Aorta (tissue), 5 donors: ENCODE measurements at regions not wholly inside any gene's neighbourhood (a gene's known extent, or its start where the extent isn't known, plus 50 kb on each side); places are given as distances from the start of the nearest gene placed in this dataset.

Experiments used
- ATAC-seq: fragments of 200-7000 bp; cut with Tn5 transposase; one replicate; pipeline ENCODE4 v1.9.1; 2022; ENCODE audit warnings: moderate library complexity; ENCODE audit not compliant: low FRiP score
- DNase-seq, 2 donors: peaks; one replicate each; pipeline ENCODE4 v3.0.0-alpha.2; 2020
- H3K27ac ChIP-seq, 2 donors: one replicate each; pipeline ENCODE4 v1.5.1; 2013; ENCODE audit warnings: low read length in 2 of 2, mild to moderate bottlenecking in 2 of 2, moderate library complexity in 2 of 2, control low read depth in 1 of 2, inconsistent platforms in 1 of 2, low read depth in 1 of 2
- H3K27me3 ChIP-seq, 2 donors: one replicate each; pipeline ENCODE4 v1.6.1; 2013; ENCODE audit warnings: control low read depth in 1 of 2, low read length in 1 of 2, mild to moderate bottlenecking in 1 of 2, moderate library complexity in 1 of 2; ENCODE audit not compliant: insufficient read depth in 2 of 2, control insufficient read depth in 1 of 2
- H3K36me3 ChIP-seq, 2 donors: one replicate each; pipeline ENCODE4 v1.6.1; 2013; ENCODE audit warnings: control low read depth in 1 of 2, low read length in 1 of 2, mild to moderate bottlenecking in 1 of 2; ENCODE audit not compliant: insufficient read depth in 2 of 2, control insufficient read depth in 1 of 2
- H3K4me1 ChIP-seq, 2 donors: one replicate each; pipeline ENCODE4 v1.6.1; 2013; ENCODE audit warnings: low read length in 2 of 2, control low read depth in 1 of 2, mild to moderate bottlenecking in 1 of 2, moderate library complexity in 1 of 2; ENCODE audit not compliant: insufficient read depth in 2 of 2, control insufficient read depth in 1 of 2
- H3K4me3 ChIP-seq, 2 donors: one replicate each; pipeline ENCODE4 v1.5.1; 2013; ENCODE audit warnings: low read length in 2 of 2, control low read depth in 1 of 2, mild to moderate bottlenecking in 1 of 2
- H3K9me3 ChIP-seq: one replicate; pipeline ENCODE4 v1.6.1; 2013; ENCODE audit warnings: mild to moderate bottlenecking, low read length; ENCODE audit not compliant: control insufficient read depth
- WGBS, 2 donors: extraction: QIAGEN DNeasy Blood & Tissue Kit; methylation state at CpG; one replicate each; pipeline ENCODE4 v1.1.7; 2013; 5-methylcytosine and 5-hydroxymethylcytosine counted together
- intact Hi-C, 2 donors: fragments of 100-400 bp; cut with DNase I; formaldehyde crosslinking; loops; one replicate each; pipeline versions ENCODE4 v1.14.2 to v1.15.0; 2022
- donor health status: healthy with polysubstance abuse.
- donor health status: Bipolar disorder and iron deficiency.
- donor health status: DM: no; HTN: no; CAD: no.
- donor health status: DM: no; HTN: no; CAD: no.
- donor health status: DM: yes; HTN: yes; CAD: no.

DNA sequence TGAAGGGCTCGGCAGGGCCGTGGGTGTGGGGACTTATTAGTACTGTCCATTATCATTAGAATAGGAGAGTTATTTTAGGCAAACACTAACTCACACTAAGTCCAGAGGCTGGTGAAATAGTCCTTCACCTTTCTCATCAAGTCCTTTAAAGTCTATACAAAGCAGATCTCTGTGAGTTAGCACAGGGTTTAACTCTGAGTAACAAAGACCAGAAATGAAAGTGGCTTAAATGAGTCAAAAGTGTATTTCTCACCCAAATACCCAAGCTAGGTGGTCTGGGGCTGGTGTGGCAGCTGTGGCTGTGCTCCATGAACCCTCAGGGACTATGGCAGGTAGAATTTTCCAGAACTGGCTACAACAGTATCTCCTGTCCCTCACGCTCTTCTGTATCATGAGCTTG, 263.2 kb downstream of the BCOR start:
- ATAC-seq (no peak), DNase-seq (peak in 1 of 2 donors; percentile 7)
- Histone ChIP-seq H3K27ac (no peak overlapping the region), H3K27me3 (no peaks in the 10 kb centered on the region), H3K4me3 (no peak overlapping the region), H3K4me1 (no peaks in the 10 kb centered on the region), H3K9me3 (no peaks in the 10 kb centered on the region), H3K36me3 (no peaks in the 10 kb centered on the region)
- WGBS, 2 donors: 86 to 96% methylated on average over 3 of the region's 3 CpGs
- intact Hi-C loops: no loop called here

DNA sequence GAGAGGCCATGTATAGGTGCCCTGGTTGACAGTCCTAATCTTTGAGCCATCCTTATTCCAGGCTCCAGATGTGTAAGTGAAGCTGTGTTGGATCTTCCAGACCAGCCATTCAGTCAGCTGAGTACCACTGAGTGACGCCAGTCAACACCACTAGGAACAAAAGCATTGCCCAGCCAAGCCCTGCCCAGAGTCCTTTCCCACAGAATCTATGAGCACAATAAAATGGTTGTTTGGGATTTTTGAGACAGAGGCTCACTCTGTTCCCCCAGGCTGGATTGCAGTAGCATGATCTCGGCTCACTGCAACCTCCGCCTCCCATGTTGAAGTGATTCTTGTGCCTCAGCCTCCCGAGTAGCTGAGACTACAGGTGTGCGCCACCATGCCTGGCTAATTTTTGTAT, 262.5 kb downstream of the BCOR start:
- Histone ChIP-seq H3K36me3 (no peaks in the 10 kb centered on the region), H3K4me1 (no peaks in the 10 kb centered on the region), H3K9me3 (no peaks in the 10 kb centered on the region), H3K4me3 (no peak overlapping the region), H3K27ac (no peak overlapping the region), H3K27me3 (no peaks in the 10 kb centered on the region)
- intact Hi-C loops: no loop called here
- DNase-seq (no peak), ATAC-seq (no peak)
- WGBS, 2 donors: 94 to 98% methylated on average over 5 of the region's 5 CpGs

GRCh38 chrX:39835776-39836175, 262.0 kb downstream of the BCOR start:
- H3K4me3 ChIP-seq: no peak overlapping the region
- no peak for ATAC-seq
- intact Hi-C loops: no loop called here
- no peaks in the 10 kb centered on the region for H3K27me3 ChIP-seq
- H3K9me3 ChIP-seq: no peaks in the 10 kb centered on the region
- 84 to 95% methylated on average over 1 of the region's 1 CpG for WGBS, 2 donors
- no peak for DNase-seq
- H3K4me1 ChIP-seq: no peaks in the 10 kb centered on the region
- H3K27ac ChIP-seq: no peak overlapping the region
- no peaks in the 10 kb centered on the region for H3K36me3 ChIP-seq

DNA sequence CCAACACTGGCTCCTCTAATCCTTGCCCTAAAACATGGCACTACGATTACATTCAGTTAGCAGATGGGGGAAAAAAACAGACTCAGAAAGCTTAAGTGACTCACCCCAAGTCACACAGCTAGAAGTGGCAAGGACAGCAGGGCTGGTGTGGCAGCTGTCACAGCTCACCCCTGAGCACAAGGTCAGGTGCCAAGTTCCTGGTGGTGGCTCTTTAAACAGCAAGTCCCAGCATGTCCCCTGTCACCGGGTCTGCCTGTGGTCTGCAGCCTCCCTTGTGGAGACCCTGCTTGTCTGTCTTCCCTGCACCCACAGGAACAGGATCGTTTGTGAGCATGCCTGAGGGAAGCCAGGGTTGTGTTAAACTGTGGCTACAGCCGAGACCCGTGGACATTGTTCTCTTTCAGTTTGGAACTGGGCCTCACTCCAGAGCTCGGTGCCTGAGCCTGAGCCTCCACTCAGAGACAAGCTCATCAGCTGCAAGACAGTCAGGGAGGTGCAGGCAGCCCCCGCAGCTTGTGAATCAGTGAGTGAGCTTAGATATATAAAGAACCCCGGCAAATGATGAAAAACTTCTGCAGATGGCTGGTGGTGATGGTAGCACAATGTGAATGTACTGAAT, 260.8 kb downstream of the BCOR start:
- H3K27ac ChIP-seq: no peak overlapping the region
- H3K4me1 ChIP-seq: no peaks in the 10 kb centered on the region
- WGBS, 2 donors: 52 to 53% methylated on average over 8 of the region's 8 CpGs
- ATAC-seq (no peak), DNase-seq (no peak)
- intact Hi-C loops: no loop called here
- no peaks in the 10 kb centered on the region for H3K27me3 ChIP-seq
- no peaks in the 10 kb centered on the region for H3K9me3 ChIP-seq
- no peaks in the 10 kb centered on the region for H3K36me3 ChIP-seq
- no peak overlapping the region for H3K4me3 ChIP-seq

DNA sequence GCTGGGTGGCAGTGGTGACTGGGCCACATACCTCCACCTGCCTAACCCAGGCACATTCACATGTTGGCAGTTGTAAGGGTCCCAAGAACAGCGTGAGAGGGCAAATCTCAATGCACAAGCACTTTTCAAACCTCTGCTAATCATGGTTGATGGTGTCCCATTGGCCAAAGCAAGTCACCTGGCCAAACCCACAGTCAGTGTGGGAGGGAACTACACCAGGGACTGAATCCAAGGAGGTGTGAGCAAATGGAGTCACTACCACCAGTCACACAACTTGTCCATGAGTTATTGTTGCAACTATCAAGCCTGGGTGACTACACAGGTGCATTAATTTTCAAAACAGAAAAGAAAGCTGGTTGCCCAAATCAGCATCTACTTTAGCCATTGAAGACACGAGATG, 260.1 kb downstream of the BCOR start:
- Histone ChIP-seq H3K27ac (no peak overlapping the region), H3K4me1 (no peaks in the 10 kb centered on the region), H3K27me3 (no peaks in the 10 kb centered on the region), H3K36me3 (no peaks in the 10 kb centered on the region), H3K4me3 (no peak overlapping the region), H3K9me3 (no peaks in the 10 kb centered on the region)
- intact Hi-C loops: no loop called here
- DNase-seq (no peak), ATAC-seq (no peak)
- 74 to 99% methylated on average over 2 of the region's 2 CpGs for WGBS, 2 donors

DNA sequence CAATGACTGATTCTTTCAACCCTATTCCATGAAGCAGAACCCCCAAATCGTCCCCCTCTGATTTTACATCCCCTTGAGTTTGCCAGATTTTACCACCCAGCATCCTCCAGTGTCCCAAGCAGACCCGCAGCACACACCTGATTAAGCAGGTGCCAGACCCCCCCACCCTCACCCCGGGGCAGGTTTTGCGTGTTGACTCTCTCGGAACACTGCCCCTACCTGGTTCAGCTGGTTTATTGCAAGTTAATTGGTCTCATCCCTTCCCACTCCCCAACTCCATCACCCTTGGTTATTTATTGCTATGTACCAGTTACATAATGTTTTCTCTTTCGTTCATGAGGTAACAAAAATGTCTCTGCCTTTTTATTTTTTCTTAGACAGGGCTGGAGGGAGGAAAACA, 258.4 kb downstream of the BCOR start:
- Histone ChIP-seq H3K27ac (no peak overlapping the region), H3K36me3 (no peaks in the 10 kb centered on the region), H3K9me3 (no peaks in the 10 kb centered on the region), H3K4me3 (no peak overlapping the region), H3K27me3 (no peaks in the 10 kb centered on the region), H3K4me1 (no peaks in the 10 kb centered on the region)
- intact Hi-C loops: no loop called here
- 58 to 81% methylated on average over 6 of the region's 6 CpGs for WGBS, 2 donors
- DNase-seq (no peak), ATAC-seq (no peak)

GRCh38 chrX:39840133-39840532, 257.6 kb downstream of the BCOR start:
- peak overlapping the region in 1 of 2 donors; percentile 67 for H3K27ac ChIP-seq
- WGBS, 2 donors: 53 to 54% methylated on average over 14 of the region's 14 CpGs
- no peaks in the 10 kb centered on the region for H3K4me1 ChIP-seq
- intact Hi-C loops: no loop called here
- ATAC-seq: no peak
- H3K4me3 ChIP-seq: no peak overlapping the region
- H3K9me3 ChIP-seq: no peaks in the 10 kb centered on the region
- DNase-seq: no peak
- no peaks in the 10 kb centered on the region for H3K27me3 ChIP-seq
- H3K36me3 ChIP-seq: no peaks in the 10 kb centered on the region

GRCh38 chrX:39840581-39841093, 257.1 kb downstream of the BCOR start:
- DNase-seq (peak; percentile 63 to 80), ATAC-seq (peak; percentile 69)
- H3K9me3 ChIP-seq: no peaks in the 10 kb centered on the region
- no peaks in the 10 kb centered on the region for H3K27me3 ChIP-seq
- 6 to 52% methylated on average over 20 of the region's 20 CpGs for WGBS, 2 donors
- no peaks in the 10 kb centered on the region for H3K4me1 ChIP-seq
- no peaks in the 10 kb centered on the region for H3K36me3 ChIP-seq
- no peak overlapping the region for H3K4me3 ChIP-seq
- intact Hi-C loops: no loop called here
- H3K27ac ChIP-seq: peak overlapping the region in 1 of 2 donors; percentile 67

GRCh38 chrX:39841604-39842003, 256.2 kb downstream of the BCOR start:
- no peaks in the 10 kb centered on the region for H3K4me1 ChIP-seq
- H3K36me3 ChIP-seq: no peaks in the 10 kb centered on the region
- H3K4me3 ChIP-seq: no peak overlapping the region
- H3K9me3 ChIP-seq: no peaks in the 10 kb centered on the region
- H3K27ac ChIP-seq: peak overlapping the region; percentile 5 to 46
- no peaks in the 10 kb centered on the region for H3K27me3 ChIP-seq
- no peak for DNase-seq
- 52 to 53% methylated on average over 6 of the region's 6 CpGs for WGBS, 2 donors
- intact Hi-C loops: no loop called here
- ATAC-seq: no peak
